A549 (cell line): ENCODE measurements at regions not wholly inside any gene's neighbourhood (a gene's known extent, or its start where the extent isn't known, plus 50 kb on each side); places are given as distances from the start of the nearest gene placed in this dataset.

Experiments
- ATAC-seq, 2 experiments: fragments of 200-7000 bp in 1 of 2; fragments of >200 bp in 1 of 2; cut with Nextera tagmentation in 1 of 2; cut with Tn5 transposase in 1 of 2; 3 replicates each; pipeline versions ENCODE4 v1.8.0 to v1.9.1; 2018 to 2020; ENCODE audit warnings: mild to moderate bottlenecking in 1 of 2, moderate library complexity in 1 of 2
- CTCF ChIA-PET: fragments of 300-600 bp; sonication (Branson Sonifier 250); formaldehyde crosslinking; extraction: SDS; loops from one replicate; lab custom pipeline; 2021; ENCODE audit warnings: antibody characterized with exemption, inconsistent platforms; lab: Yijun Ruan, JAX
- POLR2A ChIA-PET: fragments of 350-600 bp; formaldehyde crosslinking; extraction: SDS; loops from one replicate; lab custom pipeline; 2021; ENCODE audit warnings: antibody characterized with exemption, inconsistent platforms; lab: Yijun Ruan, JAX
- DNase-seq, 2 experiments: peaks; one replicate each; pipeline versions ENCODE4 v3.0.0 to v3.0.0-alpha.2; 2011 to 2016; ENCODE audit warnings: low read depth in 1 of 2, low spot score in 1 of 2
- FAIRE-seq: peaks from 2 replicates; lab custom pipeline; 2011; peaks lifted over from hg19 to GRCh38; lab: Jason Lieb, UNC
- H3K27ac ChIP-seq, 2 experiments: fragments of >200 bp; sonication (Bioruptor Twin); formaldehyde crosslinking; 3 replicates each; pipeline ENCODE4 v1.5.1; 2016 to 2017
- H3K4me1 ChIP-seq: fragments of >200 bp; sonication (Bioruptor Twin); formaldehyde crosslinking; 3 replicates; pipeline ENCODE4 v1.6.1; 2016
- H3K4me2 ChIP-seq: fragments of >200 bp; sonication (Bioruptor Twin); formaldehyde crosslinking; 3 replicates; pipeline ENCODE4 v1.6.1; 2016
- H3K4me3 ChIP-seq: fragments of >200 bp; sonication (Bioruptor Twin); formaldehyde crosslinking; 3 replicates; pipeline ENCODE4 v1.5.1; 2016
- H3K9me3 ChIP-seq: fragments of >200 bp; sonication (Bioruptor Twin); formaldehyde crosslinking; 3 replicates; pipeline ENCODE4 v1.6.1; 2016
- BHLHE40 ChIP-seq: IDR thresholded peaks from 2 replicates; pipeline ENCODE4 v1.6.1; 2012; ENCODE audit warnings: low read depth, low read length, inconsistent platforms
- CBX8 ChIP-seq: fragments of 200-600 bp; sonication (generic); IDR thresholded peaks from 2 replicates; pipeline ENCODE4 v1.6.1; 2016
- CHD2 ChIP-seq: fragments of 150-350 bp; IDR thresholded peaks from 2 replicates; pipeline ENCODE4 v1.6.1; 2014; ENCODE audit warnings: low read length; ENCODE audit not compliant: partially characterized antibody
- EHMT2 ChIP-seq: fragments of 200-600 bp; sonication (generic); IDR thresholded peaks from 2 replicates; pipeline ENCODE4 v1.6.1; 2016; ENCODE audit warnings: antibody characterized with exemption, low read depth, mild to moderate bottlenecking, moderate library complexity
- FOSB ChIP-seq: fragments of 250-450 bp; sonication (Bioruptor Pico); IDR thresholded peaks from 2 replicates; pipeline ENCODE4 v1.5.0; 2020; ENCODE audit warnings: mild to moderate bottlenecking, moderate library complexity
- FOXS1 ChIP-seq: fragments of 250-450 bp; sonication (Bioruptor Pico); IDR thresholded peaks from 2 replicates; pipeline ENCODE4 v1.5.0; 2020; ENCODE audit warnings: mild to moderate bottlenecking, moderate library complexity
- GATA3 ChIP-seq: IDR thresholded peaks from 2 replicates; pipeline ENCODE4 v1.6.1; 2012; ENCODE audit warnings: borderline replicate concordance
- HEYL ChIP-seq: fragments of 250-450 bp; sonication (Bioruptor Pico); IDR thresholded peaks from 2 replicates; pipeline ENCODE4 v1.8.0; 2021; ENCODE audit warnings: mild to moderate bottlenecking, moderate library complexity
- HOXB13 ChIP-seq: fragments of 250-450 bp; sonication (Bioruptor Pico); IDR thresholded peaks from 2 replicates; pipeline ENCODE4 v1.5.0; 2020; ENCODE audit warnings: low read depth, mild to moderate bottlenecking, moderate library complexity
- HOXB5 ChIP-seq: fragments of 250-450 bp; sonication (Bioruptor Pico); IDR thresholded peaks from 2 replicates; pipeline ENCODE4 v1.5.0; 2020; ENCODE audit warnings: mild to moderate bottlenecking, moderate library complexity
- KDM5A ChIP-seq: fragments of 200-600 bp; sonication (generic); IDR thresholded peaks from 2 replicates; pipeline ENCODE4 v1.6.1; 2016; ENCODE audit warnings: antibody characterized with exemption, mild to moderate bottlenecking
- NFE2L2 ChIP-seq: fragments of 150-350 bp; conservative IDR thresholded peaks from 2 replicates; pipeline ENCODE4 v1.6.1; 2014; ENCODE audit warnings: low read length
- RCOR1 ChIP-seq: fragments of 150-350 bp; IDR thresholded peaks from 2 replicates; pipeline ENCODE4 v1.6.1; 2014; ENCODE audit warnings: antibody characterized with exemption, low read length, low read depth
- SMC3 ChIP-seq: fragments of >200 bp; sonication (Bioruptor Twin); formaldehyde crosslinking; IDR thresholded peaks from 3 replicates; pipeline ENCODE4 v1.6.1; 2018; ENCODE audit warnings: inconsistent platforms
- SREBF2 ChIP-seq: fragments of 450-650 bp; IDR thresholded peaks from 2 replicates; pipeline ENCODE4 v1.6.1; 2014; ENCODE audit warnings: mild to moderate bottlenecking, moderate library complexity
- ZNF302 ChIP-seq: fragments of 250-450 bp; sonication (Bioruptor Pico); IDR thresholded peaks from 2 replicates; pipeline ENCODE4 v1.9.0; 2021; ENCODE audit warnings: inconsistent platforms, mild to moderate bottlenecking, moderate library complexity
- WGBS: methylation state at CpG from one replicate; pipeline ENCODE4 v1.1.6; 2017; ENCODE audit errors: missing lambda C conversion rate; 5-methylcytosine and 5-hydroxymethylcytosine counted together
- TF ChIP-seq, protein P1 (sequence below): fragments of 250-450 bp; sonication (Bioruptor Pico); IDR thresholded peaks from 2 replicates; pipeline ENCODE4 v1.5.0; 2020; ENCODE audit warnings: low read depth, mild to moderate bottlenecking, moderate library complexity
- TF ChIP-seq, protein P2 (sequence below): fragments of 200-600 bp; sonication (generic); IDR thresholded peaks from 2 replicates; pipeline ENCODE4 v1.6.1; 2016; ENCODE audit warnings: antibody characterized with exemption, mild to moderate bottlenecking, moderate library complexity
- TF ChIP-seq, protein P3 (sequence below): fragments of >200 bp; sonication (Bioruptor Twin); formaldehyde crosslinking; IDR thresholded peaks from 3 replicates; pipeline ENCODE4 v1.6.1; 2016
- TF ChIP-seq, protein P4 (sequence below): fragments of >200 bp; sonication (Bioruptor Twin); formaldehyde crosslinking; IDR thresholded peaks from 3 replicates; pipeline ENCODE4 v1.5.1; 2016

DNA sequence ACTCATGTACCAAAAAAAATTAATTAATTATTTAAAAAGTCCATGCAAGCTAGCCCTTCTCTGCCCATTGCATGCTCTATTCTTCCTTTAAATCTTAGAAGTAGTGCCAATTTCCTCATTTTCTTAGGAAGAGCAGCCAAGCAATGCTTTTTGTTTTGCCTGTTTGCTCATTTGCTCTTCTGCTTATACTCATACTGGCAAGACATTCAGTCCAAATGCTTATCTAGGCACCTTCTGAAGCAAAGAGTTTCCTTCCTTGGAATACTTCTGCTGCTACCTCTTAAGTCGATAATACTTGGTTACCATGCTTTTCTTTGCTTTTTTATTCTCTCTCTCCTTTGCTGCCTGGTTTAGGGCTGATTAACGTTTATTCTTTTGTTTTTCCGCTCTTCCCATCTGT, 1318.3 kb downstream of the AACS start:
- no peaks in the 10 kb centered on the region for H3K4me1 ChIP-seq
- DNase-seq, result no peak
- no peak for ATAC-seq
- H3K4me2 ChIP-seq, result no peak overlapping the region
- no peak overlapping the region for H3K4me3 ChIP-seq
- TF ChIP-seq ZNF302 (CRISPR knock-in tag), result no peak
- no peak for TF ChIP-seq BHLHE40
- TF ChIP-seq FOXS1 (CRISPR knock-in tag), result no peak
- TF ChIP-seq, protein P1, sequence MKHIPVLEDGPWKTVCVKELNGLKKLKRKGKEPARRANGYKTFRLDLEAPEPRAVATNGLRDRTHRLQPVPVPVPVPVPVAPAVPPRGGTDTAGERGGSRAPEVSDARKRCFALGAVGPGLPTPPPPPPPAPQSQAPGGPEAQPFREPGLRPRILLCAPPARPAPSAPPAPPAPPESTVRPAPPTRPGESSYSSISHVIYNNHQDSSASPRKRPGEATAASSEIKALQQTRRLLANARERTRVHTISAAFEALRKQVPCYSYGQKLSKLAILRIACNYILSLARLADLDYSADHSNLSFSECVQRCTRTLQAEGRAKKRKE (CRISPR knock-in tag), result no peak
- no peak for TF ChIP-seq HEYL
- TF ChIP-seq, protein P2, sequence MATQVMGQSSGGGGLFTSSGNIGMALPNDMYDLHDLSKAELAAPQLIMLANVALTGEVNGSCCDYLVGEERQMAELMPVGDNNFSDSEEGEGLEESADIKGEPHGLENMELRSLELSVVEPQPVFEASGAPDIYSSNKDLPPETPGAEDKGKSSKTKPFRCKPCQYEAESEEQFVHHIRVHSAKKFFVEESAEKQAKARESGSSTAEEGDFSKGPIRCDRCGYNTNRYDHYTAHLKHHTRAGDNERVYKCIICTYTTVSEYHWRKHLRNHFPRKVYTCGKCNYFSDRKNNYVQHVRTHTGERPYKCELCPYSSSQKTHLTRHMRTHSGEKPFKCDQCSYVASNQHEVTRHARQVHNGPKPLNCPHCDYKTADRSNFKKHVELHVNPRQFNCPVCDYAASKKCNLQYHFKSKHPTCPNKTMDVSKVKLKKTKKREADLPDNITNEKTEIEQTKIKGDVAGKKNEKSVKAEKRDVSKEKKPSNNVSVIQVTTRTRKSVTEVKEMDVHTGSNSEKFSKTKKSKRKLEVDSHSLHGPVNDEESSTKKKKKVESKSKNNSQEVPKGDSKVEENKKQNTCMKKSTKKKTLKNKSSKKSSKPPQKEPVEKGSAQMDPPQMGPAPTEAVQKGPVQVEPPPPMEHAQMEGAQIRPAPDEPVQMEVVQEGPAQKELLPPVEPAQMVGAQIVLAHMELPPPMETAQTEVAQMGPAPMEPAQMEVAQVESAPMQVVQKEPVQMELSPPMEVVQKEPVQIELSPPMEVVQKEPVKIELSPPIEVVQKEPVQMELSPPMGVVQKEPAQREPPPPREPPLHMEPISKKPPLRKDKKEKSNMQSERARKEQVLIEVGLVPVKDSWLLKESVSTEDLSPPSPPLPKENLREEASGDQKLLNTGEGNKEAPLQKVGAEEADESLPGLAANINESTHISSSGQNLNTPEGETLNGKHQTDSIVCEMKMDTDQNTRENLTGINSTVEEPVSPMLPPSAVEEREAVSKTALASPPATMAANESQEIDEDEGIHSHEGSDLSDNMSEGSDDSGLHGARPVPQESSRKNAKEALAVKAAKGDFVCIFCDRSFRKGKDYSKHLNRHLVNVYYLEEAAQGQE, result no peak
- CTCF ChIA-PET, result no interaction called here
- H3K9me3 ChIP-seq, result no peaks in the 10 kb centered on the region; the same call in 2 of the 3 replicates
- POLR2A ChIA-PET, result no interaction called here
- WGBS, result 3% methylated on average over 3 of the region's 3 CpGs
- no peak for FAIRE-seq
- H3K27ac ChIP-seq, result no peak overlapping the region

DNA sequence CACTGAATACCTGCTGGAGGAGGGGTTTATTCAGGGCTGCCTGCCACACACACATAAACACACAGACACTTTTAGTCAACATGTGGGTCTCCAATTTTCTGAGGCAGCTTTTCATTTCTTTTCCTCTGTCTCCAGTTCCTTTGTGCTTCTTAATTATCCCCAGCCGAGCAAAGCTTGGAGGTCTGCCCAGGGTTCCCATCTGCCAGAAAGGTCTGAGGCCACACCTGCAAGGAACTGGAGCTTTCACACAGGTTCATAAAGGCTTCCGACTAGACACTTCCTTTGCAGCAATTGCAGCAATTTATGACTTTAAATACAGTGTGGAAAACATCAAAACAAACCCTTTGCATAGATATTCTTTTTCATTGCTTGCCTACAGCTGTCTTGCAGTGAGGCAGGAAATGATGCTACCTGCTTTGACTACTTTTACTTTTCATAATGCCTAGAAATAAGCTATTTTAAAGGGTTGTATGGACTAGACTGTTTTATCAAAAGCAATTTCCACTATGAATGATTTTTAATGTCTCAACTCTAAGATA, 1318.9 kb downstream of the AACS start:
- DNase-seq (no peak), ATAC-seq (no peak), FAIRE-seq (no peak)
- H3K4me3 ChIP-seq, result no peak overlapping the region
- H3K4me2 ChIP-seq, result no peak overlapping the region
- H3K4me1 ChIP-seq, result no peaks in the 10 kb centered on the region
- no peaks in the 10 kb centered on the region; the same call in 2 of the 3 replicates for H3K9me3 ChIP-seq
- no peak overlapping the region for H3K27ac ChIP-seq
- ChIA-PET CTCF (no interaction called here), POLR2A (no interaction called here)
- WGBS, result 0% methylated on average over 2 of the region's 2 CpGs
- TF ChIP-seq KDM5A (no peak), GATA3 (no peak)

DNA sequence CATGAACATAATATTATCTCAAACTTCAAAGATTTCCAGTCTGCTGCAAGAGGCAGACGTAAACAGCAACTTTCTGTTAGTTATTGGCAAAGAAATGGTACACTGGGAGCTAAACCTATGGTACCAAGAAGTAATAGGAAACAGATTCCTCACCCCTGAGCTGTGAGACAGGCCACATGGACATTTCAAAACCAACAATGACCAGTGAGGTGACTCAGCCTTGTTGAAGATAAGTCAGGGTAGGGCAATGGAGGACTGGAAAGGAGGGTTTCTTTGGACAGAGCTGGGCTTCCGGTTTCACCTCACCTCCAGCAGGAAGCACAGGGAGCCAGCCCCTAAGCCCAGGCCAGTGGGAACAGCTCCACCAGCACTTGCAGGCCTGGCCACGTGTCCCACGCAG, 1320.5 kb downstream of the AACS start:
- no peak overlapping the region for H3K4me2 ChIP-seq
- H3K27ac ChIP-seq, result no peak overlapping the region
- 0% methylated on average over 4 of the region's 4 CpGs for WGBS
- no peaks in the 10 kb centered on the region; the same call in 2 of the 3 replicates for H3K9me3 ChIP-seq
- DNase-seq, result no peak
- H3K4me1 ChIP-seq, result no peaks in the 10 kb centered on the region
- FAIRE-seq, result no peak
- ATAC-seq, result no peak
- no peak overlapping the region for H3K4me3 ChIP-seq
- CTCF ChIA-PET, result interaction anchor here (0.6 kb wide), 1 partner anchor 346 kb away, joined by 3 read pairs; no protein-coding TSS in a partner anchor
- POLR2A ChIA-PET, result no interaction called here
- TF ChIP-seq HOXB5 (CRISPR knock-in tag), result no peak
- no peak for TF ChIP-seq CHD2
- no peak for TF ChIP-seq SREBF2
- TF ChIP-seq SMC3, result no peak
- no peak for TF ChIP-seq ZNF302 (CRISPR knock-in tag)
- TF ChIP-seq, protein P1 (CRISPR knock-in tag), result no peak
- no peak for TF ChIP-seq HOXB13 (CRISPR knock-in tag)
- no peak for TF ChIP-seq RCOR1
- TF ChIP-seq, protein P3, sequence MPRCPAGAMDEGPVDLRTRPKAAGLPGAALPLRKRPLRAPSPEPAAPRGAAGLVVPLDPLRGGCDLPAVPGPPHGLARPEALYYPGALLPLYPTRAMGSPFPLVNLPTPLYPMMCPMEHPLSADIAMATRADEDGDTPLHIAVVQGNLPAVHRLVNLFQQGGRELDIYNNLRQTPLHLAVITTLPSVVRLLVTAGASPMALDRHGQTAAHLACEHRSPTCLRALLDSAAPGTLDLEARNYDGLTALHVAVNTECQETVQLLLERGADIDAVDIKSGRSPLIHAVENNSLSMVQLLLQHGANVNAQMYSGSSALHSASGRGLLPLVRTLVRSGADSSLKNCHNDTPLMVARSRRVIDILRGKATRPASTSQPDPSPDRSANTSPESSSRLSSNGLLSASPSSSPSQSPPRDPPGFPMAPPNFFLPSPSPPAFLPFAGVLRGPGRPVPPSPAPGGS, result no peak
- TF ChIP-seq NFE2L2, result no peak
- TF ChIP-seq, protein P4, sequence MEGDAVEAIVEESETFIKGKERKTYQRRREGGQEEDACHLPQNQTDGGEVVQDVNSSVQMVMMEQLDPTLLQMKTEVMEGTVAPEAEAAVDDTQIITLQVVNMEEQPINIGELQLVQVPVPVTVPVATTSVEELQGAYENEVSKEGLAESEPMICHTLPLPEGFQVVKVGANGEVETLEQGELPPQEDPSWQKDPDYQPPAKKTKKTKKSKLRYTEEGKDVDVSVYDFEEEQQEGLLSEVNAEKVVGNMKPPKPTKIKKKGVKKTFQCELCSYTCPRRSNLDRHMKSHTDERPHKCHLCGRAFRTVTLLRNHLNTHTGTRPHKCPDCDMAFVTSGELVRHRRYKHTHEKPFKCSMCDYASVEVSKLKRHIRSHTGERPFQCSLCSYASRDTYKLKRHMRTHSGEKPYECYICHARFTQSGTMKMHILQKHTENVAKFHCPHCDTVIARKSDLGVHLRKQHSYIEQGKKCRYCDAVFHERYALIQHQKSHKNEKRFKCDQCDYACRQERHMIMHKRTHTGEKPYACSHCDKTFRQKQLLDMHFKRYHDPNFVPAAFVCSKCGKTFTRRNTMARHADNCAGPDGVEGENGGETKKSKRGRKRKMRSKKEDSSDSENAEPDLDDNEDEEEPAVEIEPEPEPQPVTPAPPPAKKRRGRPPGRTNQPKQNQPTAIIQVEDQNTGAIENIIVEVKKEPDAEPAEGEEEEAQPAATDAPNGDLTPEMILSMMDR, result no peak
- no peak for TF ChIP-seq EHMT2
- no peak for TF ChIP-seq CBX8
- no peak for TF ChIP-seq FOSB (CRISPR knock-in tag)
